ENCODE measurements at regions not wholly inside any gene's neighbourhood (a gene's known extent, or its start where the extent isn't known, plus 50 kb on each side); places are given as distances from the start of the nearest gene placed in this dataset.

DNA sequence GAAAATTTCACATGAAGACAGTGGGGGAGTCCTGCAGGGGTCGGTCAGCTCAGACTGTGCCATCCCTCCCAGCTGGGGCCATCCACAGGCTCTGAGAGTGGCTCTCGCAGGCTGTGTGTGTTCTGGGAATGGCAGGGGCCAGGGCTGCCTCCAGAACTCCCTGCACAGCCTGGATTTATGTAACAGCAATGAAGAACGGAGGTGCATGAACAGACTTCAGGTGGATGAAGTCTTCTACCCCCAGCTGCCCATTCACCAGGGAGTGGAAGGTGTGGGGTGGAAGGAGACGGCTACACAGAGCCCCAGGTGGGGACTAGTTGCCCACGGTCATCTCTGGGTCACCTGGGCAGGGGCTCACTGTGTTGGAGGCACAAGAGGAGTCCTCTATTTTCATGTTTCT, 56.1 kb upstream of the HDAC4 start (continued):
- TF ChIP-seq, protein P1, sequence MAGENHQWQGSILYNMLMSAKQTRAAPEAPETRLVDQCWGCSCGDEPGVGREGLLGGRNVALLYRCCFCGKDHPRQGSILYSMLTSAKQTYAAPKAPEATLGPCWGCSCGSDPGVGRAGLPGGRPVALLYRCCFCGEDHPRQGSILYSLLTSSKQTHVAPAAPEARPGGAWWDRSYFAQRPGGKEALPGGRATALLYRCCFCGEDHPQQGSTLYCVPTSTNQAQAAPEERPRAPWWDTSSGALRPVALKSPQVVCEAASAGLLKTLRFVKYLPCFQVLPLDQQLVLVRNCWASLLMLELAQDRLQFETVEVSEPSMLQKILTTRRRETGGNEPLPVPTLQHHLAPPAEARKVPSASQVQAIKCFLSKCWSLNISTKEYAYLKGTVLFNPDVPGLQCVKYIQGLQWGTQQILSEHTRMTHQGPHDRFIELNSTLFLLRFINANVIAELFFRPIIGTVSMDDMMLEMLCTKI (IDR thresholded peaks at IDR 0.05; ENCODE audit: partially characterized antibody) = no peak
- TF ChIP-seq SUPT5H (IDR thresholded peaks at IDR 0.05) = no peak
- TF ChIP-seq CCAR2 (IDR thresholded peaks at IDR 0.05; ENCODE audit: low read depth, low read length) = no peak
- TF ChIP-seq, protein P2, sequence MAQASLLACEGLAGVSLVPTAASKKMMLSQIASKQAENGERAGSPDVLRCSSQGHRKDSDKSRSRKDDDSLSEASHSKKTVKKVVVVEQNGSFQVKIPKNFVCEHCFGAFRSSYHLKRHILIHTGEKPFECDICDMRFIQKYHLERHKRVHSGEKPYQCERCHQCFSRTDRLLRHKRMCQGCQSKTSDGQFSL (CRISPR knock-in tag; IDR thresholded peaks at IDR 0.05) = no peak
- TF ChIP-seq, protein P2 (tag; IDR thresholded peaks at IDR 0.05) = no peak
- no peak for TF ChIP-seq ZNF134 (CRISPR knock-in tag; conservative IDR thresholded peaks at IDR 0.05)
- no peak for TF ChIP-seq ATF3 (IDR thresholded peaks at IDR 0.05)
- no peak for TF ChIP-seq ATF3 (CRISPR knock-in tag; conservative IDR thresholded peaks at IDR 0.05)
- no peak for TF ChIP-seq ZZZ3 (IDR thresholded peaks at IDR 0.05)
- no peak for TF ChIP-seq HIVEP1 (CRISPR knock-in tag; IDR thresholded peaks at IDR 0.05)
